ENCODE measurements at regions not wholly inside any gene's neighbourhood (a gene's known extent, or its start where the extent isn't known, plus 50 kb on each side); places are given as distances from the start of the nearest gene placed in this dataset.

- no peak for TF ChIP-seq CTCF (IDR thresholded peaks at IDR 0.05; ENCODE audit: insufficient read depth, low read depth, low read length)
- POLR2A ChIA-PET = no interaction called here
- CTCF ChIA-PET = no interaction called here
- Histone ChIP-seq H3K27me3 (ENCODE audit: control insufficient read depth, insufficient read depth, low read length) (no peaks in the 10 kb centered on the region), H3K36me3 (ENCODE audit: control insufficient read depth, insufficient read depth, low read length) (no peaks in the 10 kb centered on the region), H3K4me3 (ENCODE audit: low read depth, low read length) (no peak overlapping the region)
- no peak for DNase-seq (ENCODE audit: low read depth)
Measured at GRCh38 chrX:40349251-40349650, 231.5 kb upstream of the ATP6AP2 start.

- no peak for DNase-seq (ENCODE audit: low read depth)
- ChIA-PET POLR2A (no interaction called here), CTCF (no interaction called here)
- H3K36me3 ChIP-seq (ENCODE audit: control insufficient read depth, insufficient read depth, low read length) = no peaks in the 10 kb centered on the region
- H3K27me3 ChIP-seq (ENCODE audit: control insufficient read depth, insufficient read depth, low read length) = no peaks in the 10 kb centered on the region
- H3K4me3 ChIP-seq (ENCODE audit: low read depth, low read length) = no peak overlapping the region
- TF ChIP-seq CTCF (IDR thresholded peaks at IDR 0.05; ENCODE audit: insufficient read depth, low read depth, low read length) = no peak
Measured at GRCh38 chrX:40346379-40346778, 234.4 kb upstream of the ATP6AP2 start.

- no peak for DNase-seq (ENCODE audit: low read depth)
- Histone ChIP-seq H3K4me3 (ENCODE audit: low read depth, low read length) (no peak overlapping the region), H3K27me3 (ENCODE audit: control insufficient read depth, insufficient read depth, low read length) (no peaks in the 10 kb centered on the region), H3K36me3 (ENCODE audit: control insufficient read depth, insufficient read depth, low read length) (no peaks in the 10 kb centered on the region)
- CTCF ChIA-PET = no interaction called here
- TF ChIP-seq CTCF (IDR thresholded peaks at IDR 0.05; ENCODE audit: insufficient read depth, low read depth, low read length) = no peak
- POLR2A ChIA-PET = no interaction called here
Measured at GRCh38 chrX:40343319-40343718, 237.5 kb upstream of the ATP6AP2 start.

GRCh38 chrX:40340116-40340515 lies 240.7 kb upstream of the ATP6AP2 start:
- Histone ChIP-seq H3K27me3 (ENCODE audit: control insufficient read depth, insufficient read depth, low read length) (no peaks in the 10 kb centered on the region), H3K4me3 (ENCODE audit: low read depth, low read length) (no peak overlapping the region), H3K36me3 (ENCODE audit: control insufficient read depth, insufficient read depth, low read length) (no peaks in the 10 kb centered on the region)
- CTCF ChIA-PET = no interaction called here
- POLR2A ChIA-PET = no interaction called here
- no peak for TF ChIP-seq CTCF (IDR thresholded peaks at IDR 0.05; ENCODE audit: insufficient read depth, low read depth, low read length)
- no peak for DNase-seq (ENCODE audit: low read depth)

GRCh38 chrX:40333344-40333743 lies 235.6 kb upstream of the BCOR start:
- Histone ChIP-seq H3K27me3 (ENCODE audit: control insufficient read depth, insufficient read depth, low read length) (no peaks in the 10 kb centered on the region), H3K36me3 (ENCODE audit: control insufficient read depth, insufficient read depth, low read length) (no peaks in the 10 kb centered on the region), H3K4me3 (ENCODE audit: low read depth, low read length) (no peak overlapping the region)
- ChIA-PET POLR2A (no interaction called here), CTCF (no interaction called here)
- TF ChIP-seq CTCF (IDR thresholded peaks at IDR 0.05; ENCODE audit: insufficient read depth, low read depth, low read length) = no peak
- no peak for DNase-seq (ENCODE audit: low read depth)

Data from BJ (cell line).